SU-DHL-6 (cell line): ENCODE measurements at regions not wholly inside any gene's neighbourhood (a gene's known extent, or its start where the extent isn't known, plus 50 kb on each side); places are given as distances from the start of the nearest gene placed in this dataset.

ENCODE experiments used
- H2AFZ ChIP-seq: fragments of 200-600 bp; sonication (generic); 2 replicates; pipeline ENCODE4 v1.6.1; 2014; ENCODE audit warnings: low read depth, mild to moderate bottlenecking, moderate library complexity, mixed read lengths, antibody characterized with exemption, low read length; ENCODE audit not compliant: severe bottlenecking
- H3F3A ChIP-seq: fragments of 200-600 bp; shearing (Covaris generic); 2 replicates; pipeline ENCODE4 v1.6.0; 2016; ENCODE audit warnings: antibody characterized with exemption, mild to moderate bottlenecking; ENCODE audit not compliant: insufficient read depth
- H3K27ac ChIP-seq: fragments of 200-600 bp; sonication (generic); 2 replicates; pipeline ENCODE4 v1.5.1; 2016; ENCODE audit warnings: low read depth, mild to moderate bottlenecking, low read length, moderate library complexity, mixed read lengths
- H3K27me3 ChIP-seq: fragments of 200-600 bp; sonication (generic), shearing (Covaris generic); 2 replicates; pipeline ENCODE4 v1.6.0; 2014; ENCODE audit warnings: mild to moderate bottlenecking, low read length
- H3K36me3 ChIP-seq: fragments of 200-600 bp; sonication (generic); 2 replicates; pipeline ENCODE4 v1.6.1; 2014; ENCODE audit warnings: mild to moderate bottlenecking, low read length, mixed read lengths
- H3K4me2 ChIP-seq: fragments of 300-600, 200-600 bp; shearing (Covaris generic), sonication (generic); 2 replicates; pipeline ENCODE4 v1.6.0; 2014; ENCODE audit warnings: low read length, low read depth, mild to moderate bottlenecking; ENCODE audit not compliant: poor library complexity, severe bottlenecking
- H3K4me3 ChIP-seq: fragments of 200-600 bp; sonication (generic); 2 replicates; pipeline ENCODE4 v1.5.1; 2014; ENCODE audit warnings: antibody characterized with exemption, low read length, mild to moderate bottlenecking, mixed read lengths; ENCODE audit not compliant: insufficient read depth, poor library complexity, severe bottlenecking
- H3K79me2 ChIP-seq: fragments of 200-600 bp; sonication (generic); 2 replicates; pipeline ENCODE4 v1.6.1; 2014; ENCODE audit warnings: mild to moderate bottlenecking, low read length, moderate library complexity; ENCODE audit not compliant: insufficient read depth
- H3K9ac ChIP-seq: fragments of 200-600 bp; sonication (generic); 2 replicates; pipeline ENCODE4 v1.7.0; 2014; ENCODE audit warnings: mild to moderate bottlenecking, low read length
- H3K9me2 ChIP-seq: fragments of 200-600 bp; sonication (generic); replicated peaks from 2 replicates; pipeline ENCODE4 v1.6.1; 2014; ENCODE audit warnings: low read length; ENCODE audit not compliant: insufficient read depth
- H3K9me3 ChIP-seq: fragments of 200-600 bp; sonication (generic); 2 replicates; pipeline ENCODE4 v1.6.1; 2014; ENCODE audit warnings: low read length, mixed read lengths; ENCODE audit not compliant: insufficient read depth
- H4K20me1 ChIP-seq: fragments of 200-600 bp; sonication (generic); 2 replicates; pipeline ENCODE4 v1.6.1; 2014; ENCODE audit warnings: low read depth, mild to moderate bottlenecking, antibody characterized with exemption, low read length, moderate library complexity, mixed read lengths
- EZH2phosphoT487 ChIP-seq: fragments of 200-600 bp; sonication (generic), shearing (Covaris generic); conservative IDR thresholded peaks from 2 replicates; pipeline ENCODE4 v1.6.1; 2018; ENCODE audit warnings: mild to moderate bottlenecking, antibody characterized with exemption, low read length, moderate library complexity, mixed read lengths
- TF ChIP-seq, protein P1 (sequence below): fragments of 200-600 bp; sonication (generic); IDR thresholded peaks from one replicate; pipeline ENCODE4 v1.5.1; 2017; ENCODE audit warnings: antibody characterized with exemption, mild to moderate bottlenecking, low read length, moderate library complexity; ENCODE audit not compliant: insufficient read depth, poor library complexity, severe bottlenecking

- Histone ChIP-seq H3F3A (no peaks in the 10 kb centered on the region), H3K9me3 (no peaks in the 10 kb centered on the region), H3K4me2 (no peak overlapping the region), H3K27me3 (no peaks in the 10 kb centered on the region), H3K9ac (no peak overlapping the region), H3K27ac (no peak overlapping the region), H4K20me1 (no peaks in the 10 kb centered on the region), H2AFZ (no peak overlapping the region), H3K9me2 (no peaks in the 10 kb centered on the region), H3K36me3 (no peaks in the 10 kb centered on the region), H3K79me2 (no peaks in the 10 kb centered on the region), H3K4me3 (no peak overlapping the region)
- TF ChIP-seq, protein P1, sequence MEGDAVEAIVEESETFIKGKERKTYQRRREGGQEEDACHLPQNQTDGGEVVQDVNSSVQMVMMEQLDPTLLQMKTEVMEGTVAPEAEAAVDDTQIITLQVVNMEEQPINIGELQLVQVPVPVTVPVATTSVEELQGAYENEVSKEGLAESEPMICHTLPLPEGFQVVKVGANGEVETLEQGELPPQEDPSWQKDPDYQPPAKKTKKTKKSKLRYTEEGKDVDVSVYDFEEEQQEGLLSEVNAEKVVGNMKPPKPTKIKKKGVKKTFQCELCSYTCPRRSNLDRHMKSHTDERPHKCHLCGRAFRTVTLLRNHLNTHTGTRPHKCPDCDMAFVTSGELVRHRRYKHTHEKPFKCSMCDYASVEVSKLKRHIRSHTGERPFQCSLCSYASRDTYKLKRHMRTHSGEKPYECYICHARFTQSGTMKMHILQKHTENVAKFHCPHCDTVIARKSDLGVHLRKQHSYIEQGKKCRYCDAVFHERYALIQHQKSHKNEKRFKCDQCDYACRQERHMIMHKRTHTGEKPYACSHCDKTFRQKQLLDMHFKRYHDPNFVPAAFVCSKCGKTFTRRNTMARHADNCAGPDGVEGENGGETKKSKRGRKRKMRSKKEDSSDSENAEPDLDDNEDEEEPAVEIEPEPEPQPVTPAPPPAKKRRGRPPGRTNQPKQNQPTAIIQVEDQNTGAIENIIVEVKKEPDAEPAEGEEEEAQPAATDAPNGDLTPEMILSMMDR: no peak
- TF ChIP-seq EZH2phosphoT487: no peak
Observed at GRCh38 chr22:27650572-27650971, 151.0 kb downstream of the MN1 start.

GRCh38 chr22:27650985-27651384, 150.6 kb downstream of the MN1 start:
- H3K4me3 ChIP-seq: no peak overlapping the region

DNA sequence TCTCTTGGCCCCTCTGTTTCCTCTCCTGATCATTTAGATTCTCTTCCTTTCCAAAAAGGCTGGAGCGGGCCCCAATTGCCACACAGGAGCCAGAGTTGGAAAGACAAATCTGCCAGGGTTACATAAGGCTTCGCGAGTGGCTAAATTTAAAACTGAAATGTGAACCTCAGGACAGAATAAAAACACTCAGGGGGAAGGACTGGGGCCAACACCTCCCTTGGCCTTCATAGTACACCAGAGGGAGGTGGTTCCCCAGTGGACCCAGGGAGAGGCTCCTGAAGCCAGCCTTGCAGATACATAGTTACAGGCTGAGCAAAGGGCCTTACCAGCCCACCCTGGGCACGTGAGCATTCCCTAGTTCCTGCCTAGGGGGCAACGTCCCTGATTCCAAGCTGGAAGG, 150.1 kb downstream of the MN1 start:
- no peaks in the 10 kb centered on the region for H3K79me2 ChIP-seq
- H3F3A ChIP-seq: no peaks in the 10 kb centered on the region
- H3K36me3 ChIP-seq: no peaks in the 10 kb centered on the region
- H3K27me3 ChIP-seq: no peaks in the 10 kb centered on the region
- H2AFZ ChIP-seq: no peak overlapping the region
- H3K4me3 ChIP-seq: no peak overlapping the region
- no peaks in the 10 kb centered on the region for H3K9me3 ChIP-seq
- no peaks in the 10 kb centered on the region for H3K9me2 ChIP-seq
- no peak overlapping the region for H3K4me2 ChIP-seq
- H3K9ac ChIP-seq: no peak overlapping the region
- no peak for TF ChIP-seq EZH2phosphoT487
- TF ChIP-seq, protein P1: no peak
- H4K20me1 ChIP-seq: no peaks in the 10 kb centered on the region
- no peak overlapping the region for H3K27ac ChIP-seq

More at GRCh38 chr22:27650985-27651384, 150.6 kb downstream of the MN1 start:
- no peak overlapping the region for H3K27ac ChIP-seq
- TF ChIP-seq, protein P1: no peak
- TF ChIP-seq EZH2phosphoT487: no peak
- H4K20me1 ChIP-seq: no peaks in the 10 kb centered on the region
- H3F3A ChIP-seq: no peaks in the 10 kb centered on the region
- no peaks in the 10 kb centered on the region for H3K9me3 ChIP-seq
- H3K4me2 ChIP-seq: no peak overlapping the region
- no peaks in the 10 kb centered on the region for H3K79me2 ChIP-seq
- no peaks in the 10 kb centered on the region for H3K36me3 ChIP-seq
- no peaks in the 10 kb centered on the region for H3K27me3 ChIP-seq
- no peak overlapping the region for H3K9ac ChIP-seq
- no peak overlapping the region for H2AFZ ChIP-seq
- H3K9me2 ChIP-seq: no peaks in the 10 kb centered on the region
